SK-N-SH treated with all-trans-retinoic acid at 6 μM for 48 hours (cell line): ENCODE measurements at regions not wholly inside any gene's neighbourhood (a gene's known extent, or its start where the extent isn't known, plus 50 kb on each side); places are given as distances from the start of the nearest gene placed in this dataset.

Experiments
- ATAC-seq: fragments of 200-7000 bp; cut with Tn5 transposase; 3 replicates; pipeline ENCODE4 v1.9.1; 2020; ENCODE audit warnings: mild to moderate bottlenecking, moderate library complexity
- ARNTL ChIP-seq: fragments of 450-650 bp; formaldehyde crosslinking; IDR thresholded peaks from 2 replicates; pipeline ENCODE4 v1.5.0; 2020; ENCODE audit warnings: low read depth, mild to moderate bottlenecking, moderate library complexity, borderline replicate concordance
- BACH2 ChIP-seq: fragments of 250-450 bp; sonication (Bioruptor Pico); IDR thresholded peaks from 2 replicates; pipeline ENCODE4 v1.9.0; 2021; ENCODE audit warnings: mild to moderate bottlenecking, borderline replicate concordance
- CSDC2 ChIP-seq: fragments of 250-450 bp; sonication (Bioruptor Pico); IDR thresholded peaks from 2 replicates; pipeline ENCODE4 v1.5.0; 2020; ENCODE audit warnings: mild to moderate bottlenecking, moderate library complexity
- ESRRG ChIP-seq: fragments of 250-450 bp; sonication (Bioruptor Pico); IDR thresholded peaks from 2 replicates; pipeline ENCODE4 v1.6.1; 2021; ENCODE audit warnings: mild to moderate bottlenecking
- GLIS3 ChIP-seq: fragments of 250-450 bp; sonication (Bioruptor Pico); IDR thresholded peaks from 2 replicates; pipeline ENCODE4 v1.5.0; 2020; ENCODE audit warnings: mild to moderate bottlenecking, moderate library complexity
- ISL1 ChIP-seq: fragments of 250-450 bp; sonication (Bioruptor Pico); IDR thresholded peaks from 2 replicates; pipeline ENCODE4 v2.1.2; 2022; ENCODE audit warnings: mild to moderate bottlenecking, moderate library complexity
- OSR1 ChIP-seq: fragments of 250-450 bp; sonication (Bioruptor Pico); IDR thresholded peaks from 2 replicates; pipeline ENCODE4 v1.8.0; 2022; ENCODE audit warnings: moderate library complexity, mild to moderate bottlenecking, inconsistent platforms
- PPARA ChIP-seq: fragments of 250-450 bp; sonication (Bioruptor Pico); IDR thresholded peaks from 2 replicates; pipeline ENCODE4 v1.5.0; 2020; ENCODE audit warnings: mild to moderate bottlenecking, borderline replicate concordance
- RARB ChIP-seq: fragments of 250-450 bp; sonication (Bioruptor Pico); IDR thresholded peaks from 2 replicates; pipeline ENCODE4 v1.8.0; 2021; ENCODE audit warnings: mild to moderate bottlenecking, moderate library complexity
- TCF4 ChIP-seq: fragments of 250-450 bp; sonication (Bioruptor Pico); IDR thresholded peaks from 2 replicates; pipeline ENCODE4 v1.8.0; 2021; ENCODE audit warnings: mild to moderate bottlenecking, moderate library complexity, borderline replicate concordance
- ZC3H10 ChIP-seq: fragments of 250-450 bp; sonication (Bioruptor Pico); IDR thresholded peaks from 2 replicates; pipeline ENCODE4 v1.5.1; 2021; ENCODE audit warnings: mild to moderate bottlenecking, moderate library complexity
- ZFP3 ChIP-seq: fragments of 250-450 bp; sonication (Bioruptor Pico); IDR thresholded peaks from 2 replicates; pipeline ENCODE4 v1.5.0; 2020; ENCODE audit warnings: mild to moderate bottlenecking, moderate library complexity
- ZFP30 ChIP-seq: fragments of 450-650 bp; formaldehyde crosslinking; IDR thresholded peaks from 2 replicates; pipeline ENCODE4 v1.5.0; 2022; ENCODE audit warnings: mild to moderate bottlenecking, moderate library complexity
- ZNF565 ChIP-seq: fragments of 450-650 bp; formaldehyde crosslinking; conservative IDR thresholded peaks from 2 replicates; pipeline ENCODE4 v1.5.0; 2020; ENCODE audit warnings: low read depth, mild to moderate bottlenecking, moderate library complexity
- ZNF70 ChIP-seq: fragments of 450-650 bp; formaldehyde crosslinking; IDR thresholded peaks from 2 replicates; pipeline ENCODE4 v1.5.0; 2020; ENCODE audit warnings: mild to moderate bottlenecking, moderate library complexity
- ZNF8 ChIP-seq: fragments of 450-650 bp; formaldehyde crosslinking; IDR thresholded peaks from 2 replicates; pipeline ENCODE4 v1.5.0; 2020; ENCODE audit warnings: mild to moderate bottlenecking, moderate library complexity
- TF ChIP-seq, protein P1 (sequence below): fragments of 250-450 bp; sonication (Bioruptor Pico); IDR thresholded peaks from 2 replicates; pipeline ENCODE4 v1.5.1; 2021; ENCODE audit warnings: mild to moderate bottlenecking, moderate library complexity
- TF ChIP-seq, protein P2 (sequence below): fragments of 250-450 bp; sonication (Bioruptor Pico); IDR thresholded peaks from 2 replicates; pipeline ENCODE4 v1.8.0; 2021; ENCODE audit warnings: low read depth, mild to moderate bottlenecking, moderate library complexity, borderline replicate concordance
- TF ChIP-seq, protein P3 (sequence below): fragments of 250-450 bp; sonication (Bioruptor Pico); IDR thresholded peaks from 2 replicates; pipeline ENCODE4 v1.8.0; 2020; ENCODE audit warnings: mild to moderate bottlenecking, moderate library complexity, borderline replicate concordance
- TF ChIP-seq, protein P4 (sequence below): fragments of 250-450 bp; sonication (Bioruptor Pico); IDR thresholded peaks from 2 replicates; pipeline ENCODE4 v1.5.0; 2020; ENCODE audit warnings: mild to moderate bottlenecking, moderate library complexity
- TF ChIP-seq, protein P5 (sequence below): fragments of 250-450 bp; sonication (Bioruptor Pico); IDR thresholded peaks from 2 replicates; pipeline ENCODE4 v1.5.1; 2020; ENCODE audit warnings: low read depth, mild to moderate bottlenecking, moderate library complexity

DNA sequence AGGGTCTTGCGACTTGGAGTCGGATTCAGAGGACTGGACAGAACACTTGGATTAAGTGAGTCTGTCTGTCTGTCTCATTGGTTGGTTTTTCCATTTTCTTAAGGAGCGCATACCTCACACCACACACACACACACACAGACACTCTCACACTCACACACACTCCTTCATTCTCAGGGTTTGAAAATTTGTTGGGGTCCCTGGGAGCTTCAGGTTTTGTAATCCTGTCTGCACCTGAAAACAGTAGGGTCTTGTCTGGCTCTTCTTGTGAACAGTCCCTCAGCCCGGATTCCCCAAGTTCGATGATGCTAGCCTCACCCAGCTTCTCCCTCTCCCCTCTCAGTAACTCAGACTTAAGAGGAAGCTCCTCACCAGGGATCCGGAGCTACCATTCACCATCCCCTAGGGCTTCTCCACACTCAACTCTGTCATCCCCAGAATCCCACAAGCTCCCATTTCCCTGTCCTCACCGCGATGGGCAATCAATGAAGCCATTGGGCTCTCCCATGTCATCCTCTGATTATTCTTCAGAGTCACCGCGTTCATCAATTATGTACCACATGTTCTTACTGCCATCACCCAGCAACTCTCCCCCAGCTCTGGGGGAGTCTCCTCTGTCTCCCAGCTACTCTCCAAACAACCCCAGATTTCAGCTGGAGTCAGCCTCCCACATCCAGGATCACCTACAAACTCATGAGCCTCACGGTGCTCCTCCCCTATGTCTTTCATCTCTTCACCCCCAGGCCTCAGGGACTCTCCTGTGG is 1530.9 kb upstream of the TPTE start:
- ATAC-seq: no peak
- TF ChIP-seq, protein P1, sequence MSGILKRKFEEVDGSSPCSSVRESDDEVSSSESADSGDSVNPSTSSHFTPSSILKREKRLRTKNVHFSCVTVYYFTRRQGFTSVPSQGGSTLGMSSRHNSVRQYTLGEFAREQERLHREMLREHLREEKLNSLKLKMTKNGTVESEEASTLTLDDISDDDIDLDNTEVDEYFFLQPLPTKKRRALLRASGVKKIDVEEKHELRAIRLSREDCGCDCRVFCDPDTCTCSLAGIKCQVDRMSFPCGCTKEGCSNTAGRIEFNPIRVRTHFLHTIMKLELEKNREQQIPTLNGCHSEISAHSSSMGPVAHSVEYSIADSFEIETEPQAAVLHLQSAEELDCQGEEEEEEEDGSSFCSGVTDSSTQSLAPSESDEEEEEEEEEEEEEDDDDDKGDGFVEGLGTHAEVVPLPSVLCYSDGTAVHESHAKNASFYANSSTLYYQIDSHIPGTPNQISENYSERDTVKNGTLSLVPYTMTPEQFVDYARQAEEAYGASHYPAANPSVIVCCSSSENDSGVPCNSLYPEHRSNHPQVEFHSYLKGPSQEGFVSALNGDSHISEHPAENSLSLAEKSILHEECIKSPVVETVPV: no peak
- TF ChIP-seq ZNF565 (CRISPR knock-in tag) (no peak), ZNF8 (CRISPR knock-in tag) (no peak), ZFP30 (CRISPR knock-in tag) (no peak), CSDC2 (no peak), OSR1 (CRISPR knock-in tag) (no peak), GLIS3 (CRISPR knock-in tag) (no peak), ZC3H10 (CRISPR knock-in tag) (no peak), PPARA (CRISPR knock-in tag) (no peak), ARNTL (CRISPR knock-in tag) (no peak), ZFP3 (CRISPR knock-in tag) (no peak), ISL1 (no peak), ZNF70 (no peak), ESRRG (CRISPR knock-in tag) (no peak)
- TF ChIP-seq, protein P2, sequence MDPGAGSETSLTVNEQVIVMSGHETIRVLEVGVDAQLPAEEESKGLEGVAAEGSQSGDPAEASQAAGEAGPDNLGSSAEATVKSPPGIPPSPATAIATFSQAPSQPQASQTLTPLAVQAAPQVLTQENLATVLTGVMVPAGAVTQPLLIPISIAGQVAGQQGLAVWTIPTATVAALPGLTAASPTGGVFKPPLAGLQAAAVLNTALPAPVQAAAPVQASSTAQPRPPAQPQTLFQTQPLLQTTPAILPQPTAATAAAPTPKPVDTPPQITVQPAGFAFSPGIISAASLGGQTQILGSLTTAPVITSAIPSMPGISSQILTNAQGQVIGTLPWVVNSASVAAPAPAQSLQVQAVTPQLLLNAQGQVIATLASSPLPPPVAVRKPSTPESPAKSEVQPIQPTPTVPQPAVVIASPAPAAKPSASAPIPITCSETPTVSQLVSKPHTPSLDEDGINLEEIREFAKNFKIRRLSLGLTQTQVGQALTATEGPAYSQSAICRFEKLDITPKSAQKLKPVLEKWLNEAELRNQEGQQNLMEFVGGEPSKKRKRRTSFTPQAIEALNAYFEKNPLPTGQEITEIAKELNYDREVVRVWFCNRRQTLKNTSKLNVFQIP (CRISPR knock-in tag): no peak
- TF ChIP-seq, protein P3, sequence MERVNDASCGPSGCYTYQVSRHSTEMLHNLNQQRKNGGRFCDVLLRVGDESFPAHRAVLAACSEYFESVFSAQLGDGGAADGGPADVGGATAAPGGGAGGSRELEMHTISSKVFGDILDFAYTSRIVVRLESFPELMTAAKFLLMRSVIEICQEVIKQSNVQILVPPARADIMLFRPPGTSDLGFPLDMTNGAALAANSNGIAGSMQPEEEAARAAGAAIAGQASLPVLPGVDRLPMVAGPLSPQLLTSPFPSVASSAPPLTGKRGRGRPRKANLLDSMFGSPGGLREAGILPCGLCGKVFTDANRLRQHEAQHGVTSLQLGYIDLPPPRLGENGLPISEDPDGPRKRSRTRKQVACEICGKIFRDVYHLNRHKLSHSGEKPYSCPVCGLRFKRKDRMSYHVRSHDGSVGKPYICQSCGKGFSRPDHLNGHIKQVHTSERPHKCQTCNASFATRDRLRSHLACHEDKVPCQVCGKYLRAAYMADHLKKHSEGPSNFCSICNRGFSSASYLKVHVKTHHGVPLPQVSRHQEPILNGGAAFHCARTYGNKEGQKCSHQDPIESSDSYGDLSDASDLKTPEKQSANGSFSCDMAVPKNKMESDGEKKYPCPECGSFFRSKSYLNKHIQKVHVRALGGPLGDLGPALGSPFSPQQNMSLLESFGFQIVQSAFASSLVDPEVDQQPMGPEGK (CRISPR knock-in tag): no peak
- TF ChIP-seq, protein P4, sequence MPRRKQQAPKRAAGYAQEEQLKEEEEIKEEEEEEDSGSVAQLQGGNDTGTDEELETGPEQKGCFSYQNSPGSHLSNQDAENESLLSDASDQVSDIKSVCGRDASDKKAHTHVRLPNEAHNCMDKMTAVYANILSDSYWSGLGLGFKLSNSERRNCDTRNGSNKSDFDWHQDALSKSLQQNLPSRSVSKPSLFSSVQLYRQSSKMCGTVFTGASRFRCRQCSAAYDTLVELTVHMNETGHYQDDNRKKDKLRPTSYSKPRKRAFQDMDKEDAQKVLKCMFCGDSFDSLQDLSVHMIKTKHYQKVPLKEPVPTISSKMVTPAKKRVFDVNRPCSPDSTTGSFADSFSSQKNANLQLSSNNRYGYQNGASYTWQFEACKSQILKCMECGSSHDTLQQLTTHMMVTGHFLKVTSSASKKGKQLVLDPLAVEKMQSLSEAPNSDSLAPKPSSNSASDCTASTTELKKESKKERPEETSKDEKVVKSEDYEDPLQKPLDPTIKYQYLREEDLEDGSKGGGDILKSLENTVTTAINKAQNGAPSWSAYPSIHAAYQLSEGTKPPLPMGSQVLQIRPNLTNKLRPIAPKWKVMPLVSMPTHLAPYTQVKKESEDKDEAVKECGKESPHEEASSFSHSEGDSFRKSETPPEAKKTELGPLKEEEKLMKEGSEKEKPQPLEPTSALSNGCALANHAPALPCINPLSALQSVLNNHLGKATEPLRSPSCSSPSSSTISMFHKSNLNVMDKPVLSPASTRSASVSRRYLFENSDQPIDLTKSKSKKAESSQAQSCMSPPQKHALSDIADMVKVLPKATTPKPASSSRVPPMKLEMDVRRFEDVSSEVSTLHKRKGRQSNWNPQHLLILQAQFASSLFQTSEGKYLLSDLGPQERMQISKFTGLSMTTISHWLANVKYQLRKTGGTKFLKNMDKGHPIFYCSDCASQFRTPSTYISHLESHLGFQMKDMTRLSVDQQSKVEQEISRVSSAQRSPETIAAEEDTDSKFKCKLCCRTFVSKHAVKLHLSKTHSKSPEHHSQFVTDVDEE (CRISPR knock-in tag): no peak
- TF ChIP-seq, all 23 proteins: peak for 0

DNA sequence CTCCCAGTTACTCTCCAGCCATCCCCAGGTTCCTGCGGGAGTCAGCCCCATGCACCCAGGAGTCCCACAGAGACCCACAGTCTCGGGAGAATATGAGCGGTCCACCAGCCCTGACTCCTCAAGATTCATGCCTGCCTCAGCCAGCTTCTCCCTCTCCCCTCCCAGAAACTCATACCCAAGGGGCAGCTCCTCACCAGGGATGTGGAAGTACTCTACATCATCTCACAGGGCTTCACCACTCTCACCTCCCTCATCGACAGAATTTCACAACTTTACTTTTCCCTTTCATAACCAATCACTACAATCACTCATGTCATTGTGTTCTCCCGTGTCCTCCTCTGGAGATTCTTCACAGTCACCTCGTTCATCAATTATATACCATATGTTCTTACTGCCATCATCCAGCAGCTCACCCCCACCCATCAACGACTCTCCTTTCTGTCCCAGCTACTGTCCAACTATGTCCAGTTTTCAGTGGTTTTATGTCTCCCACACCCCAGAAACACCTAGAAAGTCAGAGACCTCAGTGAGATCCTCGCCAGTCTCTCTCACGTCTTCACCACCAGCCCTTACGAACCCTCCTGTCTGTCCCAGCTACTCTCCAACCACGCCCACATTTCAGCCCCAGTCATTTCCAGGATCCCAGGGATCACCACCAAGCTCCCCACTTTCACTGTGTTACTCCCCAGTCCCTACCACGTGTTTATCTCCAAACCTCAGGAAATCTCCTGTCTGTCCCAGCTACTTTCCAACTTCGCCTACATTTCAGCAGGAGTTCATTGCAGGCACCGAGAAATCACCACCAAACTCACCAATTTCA is 1530.1 kb upstream of the TPTE start:
- no peak for ATAC-seq
- TF ChIP-seq ISL1 (no peak), BACH2 (no peak), ARNTL (CRISPR knock-in tag) (no peak), RARB (no peak), GLIS3 (CRISPR knock-in tag) (no peak), ZNF8 (CRISPR knock-in tag) (no peak), CSDC2 (no peak), TCF4 (no peak), OSR1 (CRISPR knock-in tag) (no peak), ZC3H10 (CRISPR knock-in tag) (no peak), ZFP3 (CRISPR knock-in tag) (no peak), ZFP30 (CRISPR knock-in tag) (no peak), ZNF70 (no peak), ESRRG (CRISPR knock-in tag) (no peak), PPARA (CRISPR knock-in tag) (no peak)
- TF ChIP-seq, protein P5, sequence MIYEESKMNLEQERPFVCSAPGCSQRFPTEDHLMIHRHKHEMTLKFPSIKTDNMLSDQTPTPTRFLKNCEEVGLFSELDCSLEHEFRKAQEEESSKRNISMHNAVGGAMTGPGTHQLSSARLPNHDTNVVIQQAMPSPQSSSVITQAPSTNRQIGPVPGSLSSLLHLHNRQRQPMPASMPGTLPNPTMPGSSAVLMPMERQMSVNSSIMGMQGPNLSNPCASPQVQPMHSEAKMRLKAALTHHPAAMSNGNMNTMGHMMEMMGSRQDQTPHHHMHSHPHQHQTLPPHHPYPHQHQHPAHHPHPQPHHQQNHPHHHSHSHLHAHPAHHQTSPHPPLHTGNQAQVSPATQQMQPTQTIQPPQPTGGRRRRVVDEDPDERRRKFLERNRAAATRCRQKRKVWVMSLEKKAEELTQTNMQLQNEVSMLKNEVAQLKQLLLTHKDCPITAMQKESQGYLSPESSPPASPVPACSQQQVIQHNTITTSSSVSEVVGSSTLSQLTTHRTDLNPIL (CRISPR knock-in tag): no peak
- TF ChIP-seq, protein P3 (CRISPR knock-in tag): no peak
- TF ChIP-seq, protein P2 (CRISPR knock-in tag): no peak
